ENCODE measurements at regions not wholly inside any gene's neighbourhood (a gene's known extent, or its start where the extent isn't known, plus 50 kb on each side); places are given as distances from the start of the nearest gene placed in this dataset.

DNA sequence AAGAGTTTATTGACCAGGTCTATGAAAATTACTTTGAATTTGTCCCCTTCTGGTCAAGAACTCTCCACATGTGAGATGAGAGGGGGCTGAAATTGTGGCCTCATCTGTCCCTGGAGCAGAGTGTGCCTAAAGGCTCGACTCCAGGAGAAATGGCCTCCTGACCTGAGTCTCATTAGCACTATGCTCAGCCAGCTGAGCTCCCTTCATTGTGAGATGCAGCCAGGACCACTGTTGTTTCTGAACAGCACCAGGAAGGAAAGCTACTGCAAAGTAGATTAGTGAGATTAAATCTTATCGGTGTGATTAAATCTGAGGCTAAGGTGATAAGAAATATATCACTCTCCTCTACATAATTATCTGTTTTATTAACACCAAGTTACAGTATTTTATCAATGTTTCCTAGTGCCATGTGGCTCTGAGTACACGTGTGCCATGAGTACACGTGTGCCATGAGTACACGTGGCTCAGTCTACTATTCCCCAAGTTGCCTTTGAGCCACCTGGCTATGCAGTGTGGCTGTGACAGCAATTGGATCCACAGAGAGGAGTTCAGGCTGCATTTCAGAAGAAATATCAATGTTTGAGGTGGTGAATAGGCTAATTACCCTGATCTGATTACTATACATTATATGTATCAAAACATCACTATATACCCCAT lies 126.9 kb downstream of the IPMK start:
- no peak for DNase-seq

DNA sequence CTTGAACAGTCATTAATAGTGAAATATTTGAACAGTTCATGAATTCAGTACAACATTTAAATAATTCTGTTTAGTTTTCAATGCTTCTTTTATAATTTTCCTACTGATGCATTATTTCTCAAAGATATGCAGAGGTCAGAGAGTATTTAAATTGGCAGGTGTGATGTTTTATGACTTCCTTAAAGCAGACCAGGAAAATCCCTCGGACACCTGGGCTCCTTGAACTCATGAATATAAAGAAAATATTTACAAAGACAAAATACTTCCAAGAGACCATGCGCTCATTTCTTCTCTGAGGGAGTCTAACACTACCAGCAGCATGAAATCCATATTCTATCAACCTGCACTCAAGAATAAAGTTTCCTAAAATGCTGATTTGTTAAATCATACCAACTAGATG lies 127.6 kb downstream of the IPMK start:
- no peak for DNase-seq

More for the DNA sequence above, 126.9 kb downstream of the IPMK start:
- intact Hi-C loops (cut with DNase I), result no loop called here

DNA sequence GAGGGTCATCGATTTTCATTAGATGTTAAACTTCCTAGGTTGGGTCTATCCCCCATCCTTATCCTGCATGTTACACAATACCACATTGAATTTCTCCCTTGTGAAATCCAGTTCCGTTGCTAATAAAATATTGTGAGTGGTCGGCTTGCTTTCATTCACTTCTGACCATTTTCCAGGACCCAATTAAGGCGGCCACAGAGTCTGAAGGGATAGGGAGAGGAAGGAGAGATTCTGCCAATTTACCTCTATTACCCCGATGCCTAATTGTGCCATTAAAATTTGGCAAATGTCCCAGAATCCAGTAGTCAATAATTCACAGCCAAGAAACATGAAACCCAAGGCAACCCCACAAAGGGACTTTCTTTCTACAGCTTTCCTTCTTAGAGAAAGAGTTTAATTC lies 129.9 kb downstream of the IPMK start:
- no peak for DNase-seq
- intact Hi-C loops (cut with DNase I), result no loop called here

More for the DNA sequence above, 127.6 kb downstream of the IPMK start:
- intact Hi-C loops (cut with DNase I), result no loop called here

DNA sequence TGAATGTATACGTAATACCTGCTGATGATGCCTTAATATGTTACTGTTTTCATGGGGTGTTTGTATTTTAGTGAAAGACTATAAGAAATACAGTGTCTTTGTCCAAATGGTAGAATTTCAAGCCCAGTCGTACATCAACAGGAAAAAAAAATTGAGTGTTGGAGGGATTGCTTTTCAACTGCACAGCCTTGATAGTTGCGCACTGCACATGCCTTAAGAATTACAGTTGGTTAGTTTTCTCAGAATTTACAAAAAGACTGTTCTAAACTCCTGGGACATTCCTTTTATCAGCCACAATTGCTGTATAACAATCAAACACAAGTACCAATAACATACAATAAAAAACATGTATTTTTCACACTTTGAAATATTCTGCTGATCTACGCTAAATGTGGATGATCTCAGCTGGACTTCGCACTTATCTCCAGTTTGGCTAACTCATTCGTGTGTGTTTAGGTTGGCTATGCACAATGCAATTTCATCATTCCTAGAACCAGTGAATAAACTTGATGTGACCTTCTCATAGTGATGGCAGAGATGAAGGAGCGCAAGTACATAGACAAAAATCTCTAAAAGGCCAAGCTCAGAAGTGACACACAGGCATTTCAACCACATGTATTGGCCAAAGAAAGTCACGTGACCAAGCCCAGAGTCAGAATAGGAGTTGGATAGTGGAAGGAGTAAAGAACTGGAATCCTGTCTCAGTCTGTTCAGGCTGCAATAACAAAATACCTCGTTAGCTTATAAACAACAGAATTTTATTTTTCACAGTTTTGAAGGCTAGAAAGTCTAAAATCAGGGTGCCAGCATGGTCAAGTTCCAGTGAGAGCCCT lies 152.3 kb downstream of the IPMK start:
- intact Hi-C loops (cut with DNase I), result no loop called here

DNA sequence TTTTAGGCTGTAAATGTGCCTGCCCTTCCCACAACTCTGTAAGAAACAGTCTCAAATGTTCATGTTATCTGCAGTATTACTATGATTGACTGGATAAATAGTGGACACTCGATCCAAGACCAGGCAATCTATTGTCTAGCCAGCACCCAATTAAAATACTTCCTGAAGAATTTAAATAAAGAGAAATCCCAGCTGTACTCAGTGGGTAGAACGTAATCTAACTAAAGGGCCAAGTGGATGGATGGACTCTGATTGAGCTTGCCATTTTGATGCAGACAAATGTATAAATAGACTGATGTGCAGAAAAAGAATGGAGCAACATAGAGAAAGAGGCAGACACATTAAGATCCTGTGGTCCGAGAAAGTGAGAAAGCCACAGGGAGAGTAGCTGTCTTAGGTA lies 158.0 kb downstream of the IPMK start:
- intact Hi-C loops (cut with DNase I), result no loop called here
- no peak for DNase-seq

More for the DNA sequence above, 152.3 kb downstream of the IPMK start:
- DNase-seq, result no peak

DNA sequence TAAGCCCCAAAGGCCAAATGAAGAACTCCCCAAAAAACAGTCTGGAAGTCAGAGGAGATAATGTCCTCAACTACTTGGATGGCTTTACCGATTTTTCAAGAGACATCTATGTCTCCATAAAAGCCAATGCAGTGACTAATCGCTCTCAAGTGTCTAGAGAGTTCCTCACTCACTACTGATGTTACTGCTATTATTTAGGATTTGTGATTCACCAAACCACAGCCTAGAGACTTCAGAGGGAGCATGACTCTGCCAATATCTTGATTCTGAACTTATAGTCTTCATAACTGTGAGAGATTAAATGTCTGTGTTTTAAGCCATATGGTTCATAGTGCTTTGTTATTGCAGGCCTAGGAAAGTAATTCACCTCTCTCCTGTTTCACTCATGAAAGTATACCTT lies 160.2 kb downstream of the IPMK start:
- intact Hi-C loops (cut with DNase I), result no loop called here
- DNase-seq, result no peak

DNA sequence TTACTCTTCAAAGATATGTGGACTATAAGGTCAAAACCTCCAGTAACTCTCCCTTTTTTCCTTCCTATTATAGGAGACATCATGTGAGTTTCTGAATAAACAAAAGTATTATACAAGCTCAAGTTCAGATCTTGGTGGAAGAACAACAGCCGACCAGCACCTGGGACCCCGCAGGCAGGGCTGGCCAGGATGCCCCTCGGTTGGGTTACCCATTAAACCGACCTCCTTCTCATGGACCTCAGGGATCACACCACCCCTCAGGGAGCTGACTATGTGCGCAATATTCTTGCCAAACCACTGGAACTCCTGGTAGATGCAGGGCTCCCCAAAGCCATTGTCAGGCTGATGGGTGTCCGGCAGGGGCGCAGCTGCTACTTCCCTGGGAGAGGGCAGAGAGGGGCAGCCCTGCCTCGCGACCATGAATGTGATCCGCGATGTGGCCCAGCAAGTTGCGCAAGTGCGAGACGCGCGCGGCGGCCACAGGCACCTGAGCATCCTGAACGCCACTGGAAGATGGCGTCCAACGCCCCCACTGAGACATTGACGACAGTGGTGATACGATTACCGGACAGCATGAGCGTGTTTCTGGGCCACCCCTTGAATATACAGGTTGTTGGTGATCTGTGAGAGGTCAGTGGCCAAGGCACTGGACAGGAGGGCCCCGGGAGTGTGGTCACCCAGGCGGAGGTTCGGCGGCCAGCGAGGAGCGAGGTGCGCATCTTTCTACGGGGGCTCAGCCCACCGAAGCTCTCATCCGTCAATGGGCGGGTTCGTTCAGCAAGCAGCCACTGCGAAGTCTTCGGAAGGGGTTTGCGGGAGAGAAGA lies 161.3 kb downstream of the IPMK start:
- peak in 3 of 10 donors; percentile 58 to 81 (median 67) for DNase-seq
- intact Hi-C loops (cut with DNase I), result no loop called here

DNA sequence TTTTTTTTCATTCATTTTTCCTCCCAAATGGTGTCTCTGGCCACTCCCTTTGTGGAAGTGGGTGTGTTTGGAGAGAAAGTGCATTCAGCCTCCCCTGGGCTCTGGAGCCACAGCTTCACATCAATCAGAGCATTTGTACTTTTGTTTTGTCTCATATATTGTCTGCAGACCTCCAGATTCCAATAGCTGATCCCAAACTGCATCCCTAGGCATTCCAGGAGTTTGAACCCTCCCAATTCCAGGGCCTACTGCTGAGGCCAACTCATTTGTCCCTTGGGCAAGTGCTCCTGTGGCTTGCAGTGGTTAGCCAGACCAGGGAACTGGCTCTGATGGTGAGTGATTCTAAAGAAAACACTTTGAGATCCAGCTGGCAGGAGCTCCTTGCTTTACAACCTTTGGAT lies 163.3 kb downstream of the IPMK start:
- intact Hi-C loops (cut with DNase I), result no loop called here
- DNase-seq, result no peak

DNA sequence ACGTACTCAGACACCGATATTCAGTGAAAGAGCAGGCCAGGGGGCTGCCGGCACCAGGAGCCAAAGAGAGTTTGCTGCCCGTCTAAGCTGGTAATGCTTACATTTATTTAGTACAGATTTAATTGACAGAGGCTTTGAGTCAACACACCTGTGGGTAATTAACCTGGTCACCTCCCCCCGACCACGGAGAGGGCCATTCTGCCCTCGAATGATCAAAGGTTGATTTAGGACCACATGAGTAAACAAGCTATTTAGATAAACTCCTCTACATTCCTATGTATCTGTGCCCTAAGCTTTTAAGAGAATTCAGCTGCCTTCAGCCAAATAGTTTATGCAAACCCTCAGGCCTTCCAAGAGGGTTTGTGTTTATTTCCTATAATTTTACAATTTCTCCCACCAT lies 164.8 kb downstream of the IPMK start:
- intact Hi-C loops (cut with DNase I), result no loop called here
- DNase-seq, result no peak

DNA sequence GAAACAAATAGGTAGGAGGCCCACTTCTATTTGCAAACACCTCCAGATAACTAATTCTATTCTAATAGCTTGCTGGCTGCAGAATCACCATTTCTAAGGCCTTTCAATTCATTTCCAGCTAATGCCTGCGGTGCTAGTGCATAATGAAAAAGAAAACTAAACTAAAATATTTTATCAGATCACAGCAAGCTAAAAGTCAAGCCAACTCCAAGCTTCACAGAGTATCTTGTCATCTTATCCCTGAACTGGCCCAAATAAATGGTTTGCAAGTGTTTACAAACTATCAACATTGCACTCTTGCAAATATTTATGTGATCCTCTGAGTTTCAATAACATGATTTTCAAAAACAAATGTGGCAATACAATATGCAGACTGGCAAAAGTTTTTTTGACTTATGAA lies 166.0 kb downstream of the IPMK start:
- intact Hi-C loops (cut with DNase I), result no loop called here
- DNase-seq, result no peak

DNA sequence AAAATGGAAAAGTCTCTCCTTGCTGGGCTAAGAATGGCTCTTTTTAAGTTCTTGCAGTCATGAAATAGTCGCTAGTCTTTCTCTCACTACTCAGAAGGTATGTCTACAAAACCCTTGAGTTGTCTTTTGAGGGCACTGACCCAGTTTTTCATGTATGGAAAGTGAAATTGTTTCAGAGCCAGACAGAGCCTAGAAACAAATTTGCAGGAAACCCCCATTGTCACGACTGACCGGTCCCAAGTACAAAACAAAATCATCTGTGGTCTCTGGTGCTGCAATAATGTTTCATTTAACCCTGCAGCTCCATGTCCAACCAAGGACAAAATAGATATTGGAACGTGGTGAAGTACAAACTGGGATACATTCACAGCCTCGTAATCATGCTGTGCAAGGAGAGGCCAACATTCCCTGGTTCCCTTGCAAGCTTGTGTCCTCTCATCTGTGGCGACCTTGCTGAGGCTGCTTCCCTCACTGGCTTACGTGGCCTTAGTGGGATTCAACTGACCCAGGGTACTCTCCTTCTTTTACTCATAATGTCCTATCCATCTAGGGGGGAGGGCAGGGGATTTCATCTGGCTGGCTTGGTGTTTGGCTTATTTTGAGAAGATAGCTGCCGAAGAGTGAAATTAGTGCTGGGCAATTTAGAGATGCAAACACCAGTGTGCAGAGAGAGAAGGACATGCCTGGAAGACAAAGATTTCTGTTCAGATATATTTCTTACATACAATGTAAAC lies 172.5 kb downstream of the IPMK start:
- no peak for DNase-seq
- intact Hi-C loops (cut with DNase I), result no loop called here

DNA sequence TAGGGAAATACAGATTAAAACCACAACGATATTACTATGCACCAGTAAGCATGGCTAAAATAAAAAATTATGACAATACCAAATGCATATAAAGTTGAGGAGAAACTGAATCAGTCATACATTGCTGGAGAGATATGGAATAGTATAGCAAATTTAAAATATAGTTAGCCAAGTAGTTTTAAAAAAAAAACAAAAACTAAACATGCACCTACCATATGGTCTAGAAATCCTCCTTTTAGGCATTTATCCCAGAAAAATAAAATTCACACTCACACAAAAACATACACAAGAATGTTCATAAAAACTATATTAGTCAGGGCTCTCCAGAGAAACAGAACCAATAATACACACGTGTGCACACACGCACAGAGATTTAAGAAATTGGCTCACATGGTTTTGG lies 175.8 kb downstream of the IPMK start:
- intact Hi-C loops (cut with DNase I), result no loop called here
- DNase-seq, result no peak

DNA sequence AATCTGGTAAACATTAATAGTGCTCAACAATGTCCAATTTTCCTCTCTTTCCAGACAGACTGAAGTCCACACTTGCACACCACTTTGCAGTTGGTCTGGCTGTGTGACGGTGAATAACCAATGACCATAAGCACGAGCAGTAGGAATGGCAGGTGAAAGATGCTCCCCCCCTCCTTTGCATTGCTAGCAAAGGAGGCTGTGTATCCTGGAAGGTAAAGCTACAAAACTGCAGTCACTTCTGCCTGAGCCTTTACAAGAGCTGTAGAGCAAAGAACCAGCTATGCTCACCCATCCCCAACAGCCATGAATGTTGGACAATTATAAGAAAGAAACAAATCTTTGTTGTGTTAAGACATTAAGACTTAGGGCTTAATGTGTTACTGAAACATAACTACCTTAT lies 178.0 kb downstream of the IPMK start:
- intact Hi-C loops (cut with DNase I), result no loop called here
- DNase-seq, result no peak

DNA sequence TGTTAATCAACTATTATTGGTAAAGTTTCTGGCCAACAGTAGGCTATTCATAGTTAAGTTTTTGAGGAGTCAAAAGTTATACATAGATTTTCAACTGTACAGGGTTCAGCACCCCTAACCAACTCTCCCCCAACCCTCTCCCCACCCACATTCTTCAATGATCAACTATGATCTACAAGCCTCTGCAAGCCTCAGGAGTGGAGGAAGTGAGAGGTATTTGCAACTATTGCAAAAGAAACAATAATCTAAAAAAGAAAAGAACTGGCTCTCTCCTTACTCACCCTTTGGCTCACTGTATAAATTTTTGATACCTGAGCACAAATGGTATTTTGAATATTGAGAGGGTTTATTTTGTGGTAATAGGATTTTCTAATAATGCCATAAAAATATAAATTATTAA lies 179.8 kb downstream of the IPMK start:
- DNase-seq, result no peak
- intact Hi-C loops (cut with DNase I), result no loop called here

DNA sequence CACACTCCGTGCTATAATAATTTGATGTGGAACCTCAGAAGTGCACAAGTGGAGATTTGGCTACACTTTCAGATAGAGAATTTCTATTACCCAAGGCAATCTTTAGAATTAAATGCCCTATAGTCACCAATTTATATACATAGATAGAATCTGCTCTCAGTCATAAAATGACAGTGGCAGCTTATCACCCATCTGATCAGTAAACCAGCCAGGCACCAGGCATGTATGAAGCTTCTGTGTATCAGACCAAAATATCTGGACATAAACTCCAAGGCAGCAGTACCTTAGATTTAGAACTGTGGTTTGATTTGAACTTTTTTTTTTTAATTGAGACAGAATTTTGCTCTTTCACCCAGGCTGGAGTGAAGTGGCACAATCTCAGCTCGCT lies 180.9 kb downstream of the IPMK start:
- no peak for DNase-seq
- intact Hi-C loops (cut with DNase I), result no loop called here

DNA sequence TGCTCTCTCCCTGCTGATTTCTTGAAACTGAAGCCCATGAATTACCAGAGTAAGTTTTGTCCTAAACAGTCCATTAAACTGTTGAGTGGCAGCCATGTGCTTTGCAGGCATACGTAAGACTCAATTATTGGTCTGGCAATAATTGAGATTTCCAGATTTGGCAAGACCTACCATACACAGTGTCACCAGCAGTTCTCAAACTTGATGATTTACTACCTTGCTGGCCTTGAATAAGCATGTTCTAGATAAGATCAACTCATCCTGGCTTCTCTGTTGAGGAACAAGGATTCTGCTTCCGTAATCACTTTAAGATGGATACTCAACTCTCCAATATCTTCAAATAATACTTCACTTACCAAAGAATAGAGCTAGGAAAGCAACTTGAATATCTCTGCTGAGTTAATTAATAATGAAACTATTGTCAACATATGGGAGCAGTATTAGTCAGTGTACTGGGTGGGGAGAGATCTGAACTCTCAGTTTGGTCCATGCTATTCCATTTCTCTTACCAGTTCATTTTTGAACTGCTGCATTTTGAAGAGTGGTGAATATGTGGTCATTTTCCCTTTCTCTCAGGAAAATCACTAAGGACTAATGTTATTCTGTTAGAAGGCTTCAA lies 181.4 kb downstream of the IPMK start:
- intact Hi-C loops (cut with DNase I), result no loop called here
- no peak for DNase-seq

DNA sequence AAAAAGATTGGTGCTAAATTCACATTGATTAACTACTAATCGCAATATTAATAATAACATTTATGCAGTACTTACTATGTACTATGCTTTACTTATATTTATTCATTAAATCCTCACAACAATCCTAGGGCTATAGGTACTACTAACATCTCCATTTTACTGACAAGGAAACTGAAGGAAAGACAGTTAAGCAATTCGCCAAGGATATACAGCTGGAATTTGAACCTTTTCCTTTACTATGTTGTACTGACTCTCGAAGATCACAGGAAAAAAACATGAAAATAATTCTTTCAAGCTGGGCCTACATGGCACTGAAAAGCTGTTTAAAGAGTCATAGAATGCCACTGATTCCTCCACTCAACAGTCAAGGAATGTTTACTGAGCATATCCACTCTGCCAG lies 185.4 kb downstream of the IPMK start:
- intact Hi-C loops (cut with DNase I), result no loop called here
- DNase-seq, result no peak

DNA sequence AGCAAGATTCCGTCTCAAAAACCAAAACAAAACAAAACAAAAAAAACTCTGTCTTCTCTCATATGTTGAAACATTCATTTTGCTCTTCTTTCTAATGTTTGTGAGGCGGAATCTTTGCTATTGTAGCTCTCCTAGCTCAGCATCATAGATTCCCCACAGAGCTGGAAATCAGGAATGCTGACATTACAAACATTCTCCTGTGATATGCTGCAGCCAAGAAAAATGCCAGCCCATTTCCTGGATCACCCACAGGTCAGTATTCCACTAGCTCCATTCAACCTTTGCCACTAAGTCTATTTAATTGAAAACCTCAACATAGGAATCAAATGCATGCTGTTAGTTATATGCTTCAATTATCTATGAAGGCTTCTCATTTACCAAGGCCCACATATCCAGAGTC lies 186.3 kb downstream of the IPMK start:
- intact Hi-C loops (cut with DNase I), result no loop called here
- no peak for DNase-seq

DNA sequence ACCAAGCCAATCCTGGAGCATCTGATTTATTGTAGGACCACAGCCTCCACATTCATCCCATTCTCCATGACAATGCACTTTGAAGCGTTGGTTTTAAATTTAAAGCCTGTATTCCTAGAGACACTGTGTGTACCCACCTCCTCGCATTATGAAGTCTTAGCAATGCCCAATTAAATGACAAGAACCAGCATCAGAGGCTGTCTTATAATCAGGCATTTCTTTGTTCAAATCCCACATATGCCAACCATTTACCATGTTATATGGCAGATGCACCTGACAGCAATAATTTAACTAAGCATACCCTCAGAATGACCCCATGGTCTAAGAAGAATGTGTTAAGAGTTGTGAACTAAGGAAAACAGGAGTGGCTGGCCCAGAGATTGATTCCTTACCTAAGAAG lies 188.2 kb downstream of the IPMK start:
- intact Hi-C loops (cut with DNase I), result no loop called here
- no peak for DNase-seq

DNA sequence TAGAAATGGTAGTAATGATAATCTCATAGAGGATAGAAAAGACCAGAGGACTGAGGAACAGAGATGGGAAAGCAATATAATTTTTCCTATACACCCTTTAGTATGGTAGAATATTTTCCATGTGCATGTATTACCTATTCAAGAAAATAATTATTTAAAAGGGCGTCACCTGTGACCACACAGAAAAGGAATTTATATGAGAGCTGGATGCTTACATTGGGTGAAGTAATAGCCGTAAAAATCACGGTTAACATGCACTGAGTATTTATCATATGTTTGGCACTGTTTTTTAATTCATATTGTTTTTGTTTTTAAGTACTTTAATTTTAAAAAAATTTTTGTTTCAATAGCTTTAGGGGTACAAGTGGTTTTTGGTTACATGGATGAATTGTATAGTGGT lies 195.1 kb downstream of the IPMK start:
- DNase-seq, result no peak
- intact Hi-C loops (cut with DNase I), result no loop called here
